ENCODE measurements at regions not wholly inside any gene's neighbourhood (a gene's known extent, or its start where the extent isn't known, plus 50 kb on each side); places are given as distances from the start of the nearest gene placed in this dataset.
A peak's percentile ranks its signal among the peaks of the same experiment; 100 is the strongest.
"Not testable (repeated sequence)": the region's sequence is repeated elsewhere in the genome, so short reads cannot be mapped to it uniquely, and the experiment has no call there.

DNA sequence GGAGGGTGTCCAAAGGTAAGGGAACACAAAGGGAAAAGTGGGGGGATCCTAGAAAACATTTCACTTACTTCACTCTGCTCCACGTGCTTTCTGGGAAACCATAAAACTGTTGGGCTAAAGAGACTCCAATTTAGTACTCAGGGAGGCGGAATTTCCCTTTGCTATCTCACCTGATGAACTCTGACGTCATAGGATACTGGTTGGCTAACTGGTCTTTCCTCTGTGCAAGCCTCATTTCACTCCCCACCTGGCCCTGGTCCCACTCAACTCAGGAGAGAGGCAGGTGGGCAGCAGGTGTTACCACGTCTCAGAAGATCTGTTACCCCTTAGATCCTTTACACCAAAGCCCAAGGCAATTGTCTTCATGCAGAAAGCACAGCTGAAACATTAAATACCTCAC lies 51.8 kb upstream of the PMAIP1 start:
- no peak for DNase-seq

GRCh38 chr18:59847491-59847846 lies 52.3 kb upstream of the PMAIP1 start:
- DNase-seq: not testable (repeated sequence)

- DNase-seq: no peak
Observed at GRCh38 chr18:59846814-59847490, 52.8 kb upstream of the PMAIP1 start.

- no peak for DNase-seq
Observed at GRCh38 chr18:59842947-59843346, 56.8 kb upstream of the PMAIP1 start.

DNA sequence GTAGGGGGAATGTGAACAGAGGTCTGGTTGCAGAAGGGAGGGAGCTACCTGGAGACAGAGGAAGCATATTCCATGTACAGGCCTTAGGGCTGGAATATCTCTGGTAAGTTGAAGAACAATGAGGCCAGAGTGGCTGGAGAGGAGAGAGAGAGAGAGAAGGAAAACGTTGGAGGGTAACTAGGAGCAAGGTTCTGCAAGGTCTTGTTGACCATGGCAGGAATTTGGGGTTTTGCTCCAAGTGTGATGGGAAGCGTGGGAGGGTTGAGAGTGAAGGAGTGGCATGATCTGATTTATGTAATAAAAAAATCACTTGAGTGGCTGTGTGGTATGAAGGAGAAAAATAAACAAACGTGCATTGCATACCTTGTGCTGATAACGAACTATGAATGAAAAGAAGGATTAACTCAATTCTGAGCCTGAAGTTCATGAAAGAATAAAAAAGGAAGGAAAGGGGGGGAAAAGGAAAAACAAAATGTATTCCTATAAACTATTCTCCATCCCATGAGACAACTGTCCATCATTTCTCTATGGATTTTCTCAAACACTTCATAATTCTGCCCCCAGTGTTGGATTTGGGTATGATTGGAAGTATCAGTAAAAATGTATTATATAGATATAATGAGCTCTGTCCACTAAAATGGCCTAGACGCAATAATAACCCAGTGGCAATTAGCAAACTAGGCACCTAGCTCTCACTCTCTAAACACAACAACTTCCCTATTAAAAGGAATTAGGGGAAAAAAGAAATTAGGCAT lies 59.7 kb upstream of the PMAIP1 start:
- DNase-seq: no peak

DNA sequence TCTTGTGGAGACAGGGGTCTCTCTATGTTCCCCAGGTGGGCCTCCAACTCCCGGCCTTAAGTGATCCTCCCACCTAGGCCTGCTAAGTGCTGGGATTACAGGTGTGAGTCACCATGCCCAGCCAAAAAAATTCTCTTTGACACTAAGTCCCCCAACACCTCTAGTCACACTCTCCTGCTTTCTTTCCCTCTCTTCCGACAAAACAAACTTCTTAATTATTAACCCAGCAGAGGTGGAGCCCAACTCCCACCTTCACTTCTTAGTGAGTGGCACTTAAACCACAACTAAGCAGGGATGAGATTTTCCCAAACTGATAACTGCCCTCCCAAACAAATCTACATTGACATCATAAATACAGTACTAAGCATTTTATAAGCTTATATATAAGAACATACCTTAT lies 60.5 kb upstream of the PMAIP1 start:
- no peak for DNase-seq

DNA sequence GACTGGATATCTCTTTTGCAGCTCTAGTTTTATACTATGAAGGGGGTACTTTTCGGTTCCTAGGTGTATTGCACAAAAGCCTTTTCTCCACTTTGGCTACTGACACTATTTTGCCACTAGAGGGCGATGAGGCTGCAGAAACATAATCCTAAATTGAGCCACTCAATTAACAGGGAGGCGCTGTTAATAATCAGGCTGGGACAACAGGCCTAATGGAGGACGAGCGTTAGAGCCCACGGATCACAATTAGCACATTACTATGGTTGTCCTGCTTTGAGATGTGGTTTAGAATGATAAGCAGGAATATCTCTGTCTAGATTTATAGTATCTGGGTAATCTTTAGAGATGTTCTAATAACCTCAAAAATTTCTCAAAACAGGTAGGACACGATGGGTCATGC lies 62.2 kb upstream of the PMAIP1 start:
- DNase-seq: peak; percentile 92

GRCh38 chr18:59835605-59836379 lies 64.0 kb upstream of the PMAIP1 start:
- no peak for DNase-seq

DNA sequence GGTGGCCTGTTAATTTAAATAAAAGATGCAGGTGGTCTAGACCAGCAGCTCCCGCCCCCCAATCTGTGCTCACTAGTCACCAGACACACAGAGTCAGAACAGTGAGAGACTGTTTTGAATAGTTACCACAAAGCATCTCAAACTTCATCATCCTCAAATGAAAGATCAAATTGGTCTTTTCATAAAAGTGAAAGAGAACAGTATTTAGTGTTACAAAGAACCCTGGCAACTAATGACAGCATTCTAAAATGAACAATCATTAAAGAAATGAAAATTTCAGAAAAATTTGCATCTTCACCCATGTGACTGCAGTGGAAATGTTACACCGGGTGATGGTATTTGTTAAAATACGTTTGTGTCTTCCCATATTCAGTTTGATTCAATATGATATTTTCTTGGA lies 65.5 kb upstream of the PMAIP1 start:
- no peak for DNase-seq

DNA sequence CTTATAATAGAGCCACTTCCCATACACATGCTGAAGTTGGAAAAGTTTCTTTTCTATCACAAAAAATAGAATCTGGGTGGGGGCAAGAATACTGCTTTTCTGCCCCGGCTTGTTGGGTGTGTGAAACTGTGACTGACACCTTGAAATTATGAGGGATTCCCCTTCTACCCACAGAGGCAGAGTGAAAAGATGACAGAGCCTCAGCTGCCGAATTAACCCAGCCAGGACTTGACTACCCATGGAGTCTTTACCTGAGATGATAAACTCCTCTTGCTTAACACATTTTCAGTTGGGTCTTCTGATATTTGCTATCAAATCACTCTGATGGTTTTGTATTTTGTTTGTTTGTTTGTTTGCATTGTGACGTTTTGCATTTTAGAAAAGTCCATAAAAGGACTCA lies 66.0 kb upstream of the PMAIP1 start:
- DNase-seq: no peak

DNA sequence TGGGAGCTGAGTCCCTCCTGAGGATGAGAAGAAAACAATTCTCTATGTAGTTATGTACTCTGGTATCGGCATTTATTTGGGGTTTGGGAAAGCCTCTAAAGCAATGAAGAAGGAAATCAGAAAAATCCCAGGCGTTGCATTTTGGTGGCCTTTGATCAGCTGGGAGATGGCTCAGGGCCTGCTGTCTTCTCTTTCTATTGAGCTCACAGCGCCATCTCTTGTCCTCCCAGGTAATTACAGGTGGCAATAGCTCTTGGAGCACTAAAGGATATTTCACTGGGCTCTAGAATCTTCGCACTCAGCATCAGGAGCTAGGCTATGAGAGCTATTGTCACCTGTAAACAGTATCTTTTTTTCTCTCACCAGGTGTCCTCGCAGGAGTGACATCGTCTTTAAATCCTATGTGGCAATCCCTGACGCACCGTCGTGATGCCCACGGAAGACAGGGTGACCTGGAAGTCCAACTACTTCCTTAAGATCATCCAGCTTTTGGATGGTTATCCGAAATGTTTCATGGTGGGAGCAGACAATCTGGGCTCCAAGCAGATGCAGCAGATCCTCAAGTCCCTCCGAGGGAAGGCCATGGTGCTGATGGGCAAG lies 76.1 kb upstream of the PMAIP1 start:
- DNase-seq: peak; percentile 73

GRCh38 chr18:59822612-59823550 lies 76.9 kb upstream of the PMAIP1 start:
- DNase-seq: no peak

DNA sequence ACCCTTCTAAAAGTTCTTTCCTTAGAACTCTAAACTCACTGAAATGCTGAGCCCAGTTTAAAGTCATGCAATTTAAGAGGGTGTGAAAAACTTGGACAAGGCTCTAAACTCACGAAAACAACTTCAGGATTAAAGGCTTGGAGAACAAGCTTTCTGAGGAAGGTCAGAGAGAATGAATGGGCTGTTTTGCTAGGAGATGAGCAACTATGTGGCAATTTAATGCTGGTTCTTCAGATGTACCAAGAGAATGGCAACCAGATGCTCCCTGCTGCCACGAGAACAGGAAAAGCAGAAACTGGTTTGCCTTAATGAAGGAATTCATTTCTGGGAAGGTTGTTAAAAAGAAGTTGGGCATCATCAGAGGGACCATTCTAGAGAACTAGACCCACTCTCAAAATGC lies 77.8 kb upstream of the PMAIP1 start:
- DNase-seq: no peak

GRCh38 chr18:59820663-59821062 lies 79.1 kb upstream of the PMAIP1 start:
- no peak for DNase-seq

GRCh38 chr18:59818769-59819168 lies 81.0 kb upstream of the PMAIP1 start:
- no peak for DNase-seq

DNA sequence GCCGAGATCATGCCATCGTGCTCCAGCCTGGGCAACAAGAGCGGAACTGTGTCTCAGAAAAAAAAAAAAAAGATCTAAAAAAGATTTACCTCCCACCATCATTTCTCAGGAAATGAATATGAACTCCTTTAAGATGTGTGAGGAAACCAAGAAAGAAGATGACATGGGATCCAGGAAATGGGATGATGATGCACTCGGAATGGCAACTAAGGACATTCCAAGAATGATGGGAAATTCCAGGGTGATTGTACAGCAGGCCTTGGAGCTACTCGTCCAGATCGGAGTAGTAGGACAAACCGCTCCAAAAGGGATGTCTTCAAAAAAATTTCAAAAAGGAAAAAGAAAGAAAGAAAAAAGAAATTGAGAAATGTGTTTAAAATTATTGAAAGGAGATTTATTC lies 84.9 kb upstream of the PMAIP1 start:
- DNase-seq: no peak

GRCh38 chr18:59813942-59814341 lies 85.9 kb upstream of the PMAIP1 start:
- no peak for DNase-seq

GRCh38 chr18:59810735-59811520 lies 88.9 kb upstream of the PMAIP1 start:
- DNase-seq: no peak

DNA sequence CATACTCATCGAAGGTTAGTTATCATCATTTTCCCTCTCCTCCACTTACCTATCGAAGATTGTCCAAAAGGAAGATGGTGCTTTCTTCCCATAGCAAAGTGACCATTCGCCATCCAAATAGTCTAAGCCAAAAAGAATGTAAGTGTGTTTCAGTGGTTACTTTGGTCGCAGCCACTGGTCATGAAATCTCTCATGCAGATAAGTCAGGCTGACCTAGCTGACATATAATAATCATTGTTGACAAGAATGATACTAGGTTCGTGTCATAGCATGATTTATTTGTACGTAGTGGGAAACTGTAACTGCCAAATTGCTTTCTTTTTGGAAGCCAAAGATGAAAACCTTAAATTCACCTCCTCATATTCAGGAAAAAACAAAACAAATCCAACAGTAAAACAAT lies 89.6 kb upstream of the PMAIP1 start:
- no peak for DNase-seq

- DNase-seq: no peak
Observed at GRCh38 chr18:59802031-59802430, 97.8 kb upstream of the PMAIP1 start.

GRCh38 chr18:59801576-59801975 lies 98.2 kb upstream of the PMAIP1 start:
- no peak for DNase-seq

DNA sequence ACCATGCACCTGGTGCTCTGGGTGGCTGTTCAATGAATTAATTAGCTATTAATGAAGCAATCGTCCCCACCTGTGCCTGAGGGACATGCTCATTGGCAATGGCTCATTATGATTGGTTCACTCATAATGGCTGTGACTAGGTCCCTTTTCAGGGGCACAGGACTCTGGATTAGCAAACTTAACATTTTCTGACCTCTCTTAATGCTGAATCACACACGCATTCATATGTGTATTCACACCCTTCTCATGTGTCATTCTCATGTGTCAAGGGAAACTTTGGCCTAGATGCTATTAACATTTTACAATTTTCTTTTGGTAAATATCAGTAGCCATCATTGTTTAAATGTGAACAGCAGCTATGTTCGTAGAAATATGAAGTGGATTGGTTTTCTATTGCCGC lies 98.9 kb upstream of the PMAIP1 start:
- no peak for DNase-seq

Data from hematopoietic multipotent progenitor cell treated with erythropoietin and hydrocortisone succinate and interleukin-3 and kit ligand, for 6 days (in vitro differentiated cells).